ENCODE measurements at regions not wholly inside any gene's neighbourhood (a gene's known extent, or its start where the extent isn't known, plus 50 kb on each side); places are given as distances from the start of the nearest gene placed in this dataset.

DNA sequence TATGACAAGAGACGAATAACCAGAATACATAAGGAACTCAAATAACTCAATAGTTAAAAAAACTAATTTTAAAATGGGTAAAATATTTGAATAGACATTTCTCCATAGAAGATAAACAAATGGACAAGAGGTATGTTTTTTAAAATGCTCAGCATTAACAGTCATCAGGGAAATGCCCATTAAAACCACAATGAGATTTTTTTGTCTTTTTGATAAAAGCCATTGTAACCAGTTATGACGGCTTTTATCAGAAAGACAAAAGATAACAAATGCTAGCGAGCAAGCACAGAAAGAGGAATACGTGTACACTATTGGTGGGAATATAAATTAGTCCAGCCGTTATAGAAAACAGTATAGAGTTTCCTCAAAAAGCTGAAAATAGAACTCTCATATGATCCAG, 388.2 kb upstream of the INTU start:
- TF ChIP-seq, protein P1, sequence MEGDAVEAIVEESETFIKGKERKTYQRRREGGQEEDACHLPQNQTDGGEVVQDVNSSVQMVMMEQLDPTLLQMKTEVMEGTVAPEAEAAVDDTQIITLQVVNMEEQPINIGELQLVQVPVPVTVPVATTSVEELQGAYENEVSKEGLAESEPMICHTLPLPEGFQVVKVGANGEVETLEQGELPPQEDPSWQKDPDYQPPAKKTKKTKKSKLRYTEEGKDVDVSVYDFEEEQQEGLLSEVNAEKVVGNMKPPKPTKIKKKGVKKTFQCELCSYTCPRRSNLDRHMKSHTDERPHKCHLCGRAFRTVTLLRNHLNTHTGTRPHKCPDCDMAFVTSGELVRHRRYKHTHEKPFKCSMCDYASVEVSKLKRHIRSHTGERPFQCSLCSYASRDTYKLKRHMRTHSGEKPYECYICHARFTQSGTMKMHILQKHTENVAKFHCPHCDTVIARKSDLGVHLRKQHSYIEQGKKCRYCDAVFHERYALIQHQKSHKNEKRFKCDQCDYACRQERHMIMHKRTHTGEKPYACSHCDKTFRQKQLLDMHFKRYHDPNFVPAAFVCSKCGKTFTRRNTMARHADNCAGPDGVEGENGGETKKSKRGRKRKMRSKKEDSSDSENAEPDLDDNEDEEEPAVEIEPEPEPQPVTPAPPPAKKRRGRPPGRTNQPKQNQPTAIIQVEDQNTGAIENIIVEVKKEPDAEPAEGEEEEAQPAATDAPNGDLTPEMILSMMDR (IDR thresholded peaks at IDR 0.05 in 8 of 11, conservative IDR thresholded peaks at IDR 0.05 in 3 of 11) = no peak
- TF ChIP-seq POLR2A (IDR thresholded peaks at IDR 0.05) (no peak), POLR2AphosphoS5 (IDR thresholded peaks at IDR 0.05) (no peak)

All from spleen (tissue), 7 donors.